OCI-LY1 (cell line): ENCODE measurements at regions not wholly inside any gene's neighbourhood (a gene's known extent, or its start where the extent isn't known, plus 50 kb on each side); places are given as distances from the start of the nearest gene placed in this dataset.
"Not testable (repeated sequence)": the region's sequence is repeated elsewhere in the genome, so short reads cannot be mapped to it uniquely, and the experiment has no call there.

Experiments used
- H2AFZ ChIP-seq: fragments of 200-600 bp; sonication (generic), shearing (Covaris generic); 2 replicates; pipeline ENCODE4 v1.6.0; 2014; ENCODE audit warnings: antibody characterized with exemption, mild to moderate bottlenecking, low read length
- H3F3A ChIP-seq: fragments of 200-600 bp; sonication (generic), shearing (Covaris generic); 2 replicates; pipeline ENCODE4 v1.6.0; 2014; ENCODE audit warnings: mild to moderate bottlenecking, antibody characterized with exemption, low read length, moderate library complexity; ENCODE audit not compliant: insufficient read depth
- H3K27ac ChIP-seq: fragments of 200-600 bp; sonication (generic); 2 replicates; pipeline ENCODE4 v1.5.1; 2014; ENCODE audit warnings: low read length, mixed run types, mild to moderate bottlenecking, low read depth; ENCODE audit not compliant: poor library complexity, severe bottlenecking
- H3K27me3 ChIP-seq: fragments of 200-600 bp; sonication (generic); 2 replicates; pipeline ENCODE4 v1.6.0; 2014; ENCODE audit warnings: antibody characterized with exemption, mild to moderate bottlenecking, low read length, moderate library complexity; ENCODE audit not compliant: insufficient read depth
- H3K36me3 ChIP-seq: fragments of 200-600 bp; sonication (generic); 2 replicates; pipeline ENCODE4 v1.6.1; 2014; ENCODE audit warnings: mild to moderate bottlenecking, antibody characterized with exemption, low read length, moderate library complexity, mixed read lengths; ENCODE audit not compliant: insufficient read depth
- H3K4me1 ChIP-seq: fragments of 200-600 bp; sonication (generic); 2 replicates; pipeline ENCODE4 v1.5.1; 2014; ENCODE audit warnings: mild to moderate bottlenecking, low read length, moderate library complexity; ENCODE audit not compliant: insufficient read depth, severe bottlenecking
- H3K4me2 ChIP-seq: fragments of 200-600 bp; sonication (generic), shearing (Covaris generic); 2 replicates; pipeline ENCODE4 v1.6.1; 2014; ENCODE audit warnings: low read length
- H3K4me3 ChIP-seq: fragments of 200-600 bp; sonication (generic); 2 replicates; pipeline ENCODE4 v1.5.1; 2014; ENCODE audit warnings: low read length, low read depth, mild to moderate bottlenecking, mixed read lengths; ENCODE audit not compliant: poor library complexity, severe bottlenecking
- H3K79me2 ChIP-seq: fragments of 200-600 bp; shearing (Covaris generic); 2 replicates; pipeline ENCODE4 v1.6.1; 2016; ENCODE audit warnings: mixed run types, low read length, mixed read lengths; ENCODE audit not compliant: insufficient read depth
- H3K9ac ChIP-seq: fragments of 200-600 bp; sonication (generic), shearing (Covaris generic); 2 replicates; pipeline ENCODE4 v1.6.1; 2014; ENCODE audit warnings: mild to moderate bottlenecking, low read length, mixed read lengths
- H3K9me2 ChIP-seq: fragments of 200-600 bp; sonication (generic), shearing (Covaris generic); 2 replicates; pipeline ENCODE4 v1.6.1; 2014; ENCODE audit warnings: low read depth, mild to moderate bottlenecking, low read length, mixed read lengths
- H3K9me3 ChIP-seq: fragments of 200-600 bp; shearing (Covaris generic); 2 replicates; pipeline ENCODE4 v1.6.1; 2014; ENCODE audit warnings: low read length, mixed read lengths
- H4K20me1 ChIP-seq: fragments of 200-600 bp; sonication (generic), shearing (Covaris generic); 2 replicates; pipeline ENCODE4 v1.6.0; 2016; ENCODE audit warnings: mild to moderate bottlenecking, low read length; ENCODE audit not compliant: insufficient read depth
- EZH2 ChIP-seq: fragments of 200-600 bp; sonication (generic), shearing (Covaris generic); IDR thresholded peaks from 2 replicates; pipeline ENCODE4 v1.8.0; 2017; ENCODE audit warnings: borderline replicate concordance, mixed run types, mild to moderate bottlenecking, antibody characterized with exemption, low read length, moderate library complexity, mixed read lengths
- TF ChIP-seq, protein P1 (sequence below): fragments of 200-600 bp; sonication (generic), shearing (Covaris generic); IDR thresholded peaks from 2 replicates; pipeline ENCODE4 v1.5.1; 2017; ENCODE audit warnings: mild to moderate bottlenecking, antibody characterized with exemption, low read length, moderate library complexity, mixed read lengths

DNA sequence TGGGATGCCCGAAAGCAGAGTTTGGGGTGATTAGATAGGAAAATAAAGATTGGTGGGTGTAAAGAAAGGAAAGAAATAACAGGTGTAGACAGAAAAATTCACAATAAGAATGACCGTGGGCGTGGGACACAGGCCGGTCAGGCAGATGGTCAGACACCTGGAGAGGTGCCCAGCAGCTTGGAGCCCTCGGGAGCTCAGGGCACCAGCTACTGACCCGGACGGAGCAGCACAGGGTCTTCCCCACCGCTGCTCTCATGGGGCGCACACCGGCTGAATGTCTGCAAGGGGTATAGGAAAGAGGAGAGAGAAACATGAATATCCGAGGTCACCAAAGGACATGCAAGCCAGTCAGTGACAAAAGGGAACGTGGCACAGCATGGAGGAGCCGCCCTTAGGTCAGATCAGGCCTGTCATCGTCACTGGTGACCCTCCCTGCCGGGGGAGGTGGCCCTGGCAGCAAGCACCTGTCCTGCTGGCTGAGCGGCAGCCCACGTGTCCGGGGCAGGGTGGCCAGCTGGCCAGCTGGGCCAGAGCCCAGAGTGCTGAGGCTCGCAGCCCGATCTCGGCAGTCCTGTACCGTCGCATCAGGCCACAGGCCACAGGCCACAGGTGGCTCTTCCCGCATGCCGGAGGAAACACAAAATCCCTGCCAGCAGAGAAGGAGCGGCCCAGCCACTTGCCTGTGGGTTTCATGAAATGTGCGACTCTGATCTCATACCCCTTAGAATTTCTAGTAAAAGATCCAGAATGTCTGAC is 112.0 kb upstream of the NDUFV2 start:
- no peak overlapping the region for H3K4me2 ChIP-seq
- no peak overlapping the region for H3K27ac ChIP-seq
- no peaks in the 10 kb centered on the region for H3K4me1 ChIP-seq
- H3K27me3 ChIP-seq = no peaks in the 10 kb centered on the region
- TF ChIP-seq, protein P1, sequence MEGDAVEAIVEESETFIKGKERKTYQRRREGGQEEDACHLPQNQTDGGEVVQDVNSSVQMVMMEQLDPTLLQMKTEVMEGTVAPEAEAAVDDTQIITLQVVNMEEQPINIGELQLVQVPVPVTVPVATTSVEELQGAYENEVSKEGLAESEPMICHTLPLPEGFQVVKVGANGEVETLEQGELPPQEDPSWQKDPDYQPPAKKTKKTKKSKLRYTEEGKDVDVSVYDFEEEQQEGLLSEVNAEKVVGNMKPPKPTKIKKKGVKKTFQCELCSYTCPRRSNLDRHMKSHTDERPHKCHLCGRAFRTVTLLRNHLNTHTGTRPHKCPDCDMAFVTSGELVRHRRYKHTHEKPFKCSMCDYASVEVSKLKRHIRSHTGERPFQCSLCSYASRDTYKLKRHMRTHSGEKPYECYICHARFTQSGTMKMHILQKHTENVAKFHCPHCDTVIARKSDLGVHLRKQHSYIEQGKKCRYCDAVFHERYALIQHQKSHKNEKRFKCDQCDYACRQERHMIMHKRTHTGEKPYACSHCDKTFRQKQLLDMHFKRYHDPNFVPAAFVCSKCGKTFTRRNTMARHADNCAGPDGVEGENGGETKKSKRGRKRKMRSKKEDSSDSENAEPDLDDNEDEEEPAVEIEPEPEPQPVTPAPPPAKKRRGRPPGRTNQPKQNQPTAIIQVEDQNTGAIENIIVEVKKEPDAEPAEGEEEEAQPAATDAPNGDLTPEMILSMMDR = no peak
- no peak for TF ChIP-seq EZH2
- H3K36me3 ChIP-seq = no peaks in the 10 kb centered on the region
- H3K9me2 ChIP-seq = no peaks in the 10 kb centered on the region
- no peak overlapping the region for H2AFZ ChIP-seq
- no peak overlapping the region for H3K4me3 ChIP-seq
- H3F3A ChIP-seq = no peaks in the 10 kb centered on the region
- no peaks in the 10 kb centered on the region for H4K20me1 ChIP-seq
- H3K9ac ChIP-seq = no peak overlapping the region
- H3K9me3 ChIP-seq = no peaks in the 10 kb centered on the region
- H3K79me2 ChIP-seq = no peaks in the 10 kb centered on the region

DNA sequence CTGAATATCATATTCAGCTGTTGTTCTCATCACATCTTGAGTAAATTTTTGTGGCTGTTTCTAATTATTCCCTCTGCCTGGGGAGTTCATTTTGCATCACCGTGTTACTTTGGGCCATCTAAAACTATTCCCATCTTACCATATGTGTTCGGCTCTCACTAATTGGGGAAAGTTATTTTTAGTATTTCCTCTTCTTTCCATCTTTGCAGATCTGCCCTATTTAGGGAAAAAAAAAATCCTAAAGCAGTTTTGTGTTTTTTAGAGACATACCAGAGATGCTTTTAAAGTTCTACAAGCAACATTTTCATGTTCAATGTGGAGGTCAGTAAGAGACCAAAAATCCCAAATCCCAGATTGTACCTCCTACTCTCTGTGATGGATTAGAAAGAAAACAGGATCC is 111.3 kb upstream of the NDUFV2 start:
- no peaks in the 10 kb centered on the region for H3F3A ChIP-seq
- H3K9me2 ChIP-seq = no peaks in the 10 kb centered on the region
- H3K4me2 ChIP-seq = no peak overlapping the region
- H3K4me1 ChIP-seq = no peaks in the 10 kb centered on the region
- H4K20me1 ChIP-seq = no peaks in the 10 kb centered on the region
- no peaks in the 10 kb centered on the region for H3K9me3 ChIP-seq
- no peak overlapping the region for H2AFZ ChIP-seq
- no peaks in the 10 kb centered on the region for H3K79me2 ChIP-seq
- H3K4me3 ChIP-seq = no peak overlapping the region
- no peak for TF ChIP-seq EZH2
- TF ChIP-seq, protein P1 = no peak
- H3K9ac ChIP-seq = no peak overlapping the region
- no peaks in the 10 kb centered on the region for H3K27me3 ChIP-seq
- no peaks in the 10 kb centered on the region for H3K36me3 ChIP-seq
- no peak overlapping the region for H3K27ac ChIP-seq

DNA sequence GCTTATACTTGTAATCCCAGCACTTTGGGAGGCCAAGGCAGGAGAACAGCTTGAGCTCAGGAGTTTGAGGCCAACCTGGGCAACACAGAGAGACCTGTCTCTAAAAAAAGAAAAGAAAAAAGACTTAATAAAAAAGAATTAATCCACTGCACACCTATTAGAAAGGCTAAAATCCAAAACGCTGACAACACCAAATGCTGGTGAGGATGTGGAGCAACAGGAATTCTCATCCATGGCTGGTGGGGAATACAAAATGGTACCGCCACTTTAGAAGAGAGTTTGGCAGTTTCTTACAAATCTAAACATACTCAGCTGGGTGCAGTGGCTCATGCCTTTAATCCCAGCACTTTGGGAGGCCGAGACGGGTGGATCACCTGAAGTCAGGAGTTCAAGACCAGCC is 110.0 kb upstream of the NDUFV2 start:
- not testable (repeated sequence) for H3K4me2 ChIP-seq, H3K27ac ChIP-seq, H3K9ac ChIP-seq, H3K79me2 ChIP-seq, H3K9me3 ChIP-seq, H3K27me3 ChIP-seq, H3K4me1 ChIP-seq, H2AFZ ChIP-seq, H3K36me3 ChIP-seq, H4K20me1 ChIP-seq, H3K4me3 ChIP-seq, H3F3A ChIP-seq, H3K9me2 ChIP-seq

DNA sequence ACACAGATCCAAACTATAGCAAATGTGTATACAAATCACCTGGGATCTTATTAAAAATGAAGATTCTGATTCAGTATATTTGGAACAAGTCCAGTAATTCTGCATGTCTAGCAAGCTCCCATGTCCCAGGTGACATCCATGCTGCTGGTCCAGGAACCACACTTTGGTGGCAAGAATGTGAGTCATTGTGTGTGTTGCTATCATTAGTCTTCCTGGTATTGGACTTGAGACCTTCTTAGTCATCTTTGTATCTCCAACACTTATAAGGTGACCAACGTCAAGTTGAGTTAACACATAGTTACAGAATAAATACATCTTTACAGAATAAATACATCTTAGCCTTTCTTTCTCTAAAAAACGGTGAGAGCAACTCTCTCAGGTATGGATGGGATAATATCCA is 107.9 kb upstream of the NDUFV2 start:
- no peaks in the 10 kb centered on the region for H4K20me1 ChIP-seq
- H3K36me3 ChIP-seq = no peaks in the 10 kb centered on the region
- no peak overlapping the region for H3K9ac ChIP-seq
- H3K4me2 ChIP-seq = no peak overlapping the region
- H3K27me3 ChIP-seq = no peaks in the 10 kb centered on the region
- no peak overlapping the region for H3K4me3 ChIP-seq
- H3K9me3 ChIP-seq = no peaks in the 10 kb centered on the region
- no peak overlapping the region for H3K27ac ChIP-seq
- H2AFZ ChIP-seq = no peak overlapping the region
- H3F3A ChIP-seq = no peaks in the 10 kb centered on the region
- H3K4me1 ChIP-seq = no peaks in the 10 kb centered on the region
- no peaks in the 10 kb centered on the region for H3K79me2 ChIP-seq
- no peaks in the 10 kb centered on the region for H3K9me2 ChIP-seq
- TF ChIP-seq EZH2 = no peak
- TF ChIP-seq, protein P1 = no peak
